ENCODE measurements at regions not wholly inside any gene's neighbourhood (a gene's known extent, or its start where the extent isn't known, plus 50 kb on each side); places are given as distances from the start of the nearest gene placed in this dataset.

DNA sequence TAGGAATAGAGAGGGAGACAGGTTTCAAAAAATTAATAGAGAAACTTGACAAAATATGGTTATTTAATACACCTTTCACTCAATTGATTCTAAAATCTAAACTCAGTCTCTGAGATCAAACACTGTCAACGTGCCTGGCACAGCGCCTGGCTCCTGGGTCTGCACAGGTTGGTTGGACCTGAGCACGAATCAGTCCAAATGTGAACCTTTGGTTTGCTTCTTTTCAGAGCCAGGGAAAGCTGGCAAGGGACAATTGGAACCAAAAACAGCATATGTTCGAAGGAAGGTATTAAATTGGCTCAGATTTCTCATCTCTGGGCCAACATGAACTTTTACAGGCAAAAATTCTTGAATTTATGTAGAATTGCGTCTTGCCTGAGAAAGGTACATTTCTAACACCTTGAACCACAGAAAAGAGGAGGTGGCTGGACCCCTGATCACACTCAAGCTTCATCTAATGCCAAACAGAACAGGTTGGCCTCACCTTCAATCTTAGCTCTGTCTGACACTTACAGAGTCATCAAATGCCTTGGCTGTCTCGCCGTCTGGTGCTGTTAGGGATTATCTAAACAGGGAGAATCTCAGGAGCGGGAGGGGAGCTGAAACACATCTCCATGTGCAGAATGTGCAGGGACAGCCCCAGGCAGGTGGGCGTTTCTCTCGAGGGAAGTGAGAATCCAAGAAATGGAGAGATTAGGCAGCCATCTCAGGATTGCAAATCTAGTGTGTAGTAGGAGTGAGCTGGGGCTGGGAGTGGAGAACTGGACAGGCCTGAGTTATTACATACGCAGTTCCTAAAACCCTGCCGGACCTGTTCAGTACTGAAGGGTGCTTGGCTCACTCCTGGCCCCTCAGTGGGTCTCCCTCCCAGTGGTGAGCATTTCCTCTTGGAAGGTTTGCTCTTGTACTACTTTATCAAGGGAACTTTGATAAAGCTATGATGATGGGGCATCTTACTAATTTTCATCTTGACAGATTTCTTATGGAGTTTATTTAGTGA, 442.2 kb upstream of the B3GAT1 start:
- CTCF ChIA-PET: no interaction called here
- intact Hi-C loops (cut with micrococcal nuclease): no loop called here

More for the DNA sequence above, 442.2 kb upstream of the B3GAT1 start:
- H3K9me3 ChIP-seq (ENCODE audit: control insufficient read depth in 1 of 2, insufficient read depth in 1 of 2, low read depth in 1 of 2, low read length in 2 of 2): no peaks in the 10 kb centered on the region
- no peak overlapping the region for H2AFZ ChIP-seq (ENCODE audit: low read depth, low read length, poor library complexity, severe bottlenecking)
- no peaks in the 10 kb centered on the region for H3K9me2 ChIP-seq (ENCODE audit: insufficient read depth)
- DNase-seq (ENCODE audit: low read depth, low spot score): no peak
- RAD21 ChIA-PET (ENCODE audit: low non-redundant PET in 1 of 2, low total read pairs in 2 of 2, uncharacterized antibody in 2 of 2, unreplicated experiment in 2 of 2): no interaction called here
- H3K36me3 ChIP-seq (ENCODE audit: control insufficient read depth in 1 of 2, insufficient read depth in 2 of 2, low read length in 2 of 2): no peaks in the 10 kb centered on the region
- no peak for ATAC-seq
- H3K9ac ChIP-seq (ENCODE audit: low read length): no peak overlapping the region
- H3K27ac ChIP-seq (ENCODE audit: low read depth, low read length): no peak overlapping the region
- TF ChIP-seq, protein P1, sequence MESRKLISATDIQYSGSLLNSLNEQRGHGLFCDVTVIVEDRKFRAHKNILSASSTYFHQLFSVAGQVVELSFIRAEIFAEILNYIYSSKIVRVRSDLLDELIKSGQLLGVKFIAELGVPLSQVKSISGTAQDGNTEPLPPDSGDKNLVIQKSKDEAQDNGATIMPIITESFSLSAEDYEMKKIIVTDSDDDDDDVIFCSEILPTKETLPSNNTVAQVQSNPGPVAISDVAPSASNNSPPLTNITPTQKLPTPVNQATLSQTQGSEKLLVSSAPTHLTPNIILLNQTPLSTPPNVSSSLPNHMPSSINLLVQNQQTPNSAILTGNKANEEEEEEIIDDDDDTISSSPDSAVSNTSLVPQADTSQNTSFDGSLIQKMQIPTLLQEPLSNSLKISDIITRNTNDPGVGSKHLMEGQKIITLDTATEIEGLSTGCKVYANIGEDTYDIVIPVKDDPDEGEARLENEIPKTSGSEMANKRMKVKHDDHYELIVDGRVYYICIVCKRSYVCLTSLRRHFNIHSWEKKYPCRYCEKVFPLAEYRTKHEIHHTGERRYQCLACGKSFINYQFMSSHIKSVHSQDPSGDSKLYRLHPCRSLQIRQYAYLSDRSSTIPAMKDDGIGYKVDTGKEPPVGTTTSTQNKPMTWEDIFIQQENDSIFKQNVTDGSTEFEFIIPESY (IDR thresholded peaks at IDR 0.05; ENCODE audit: extremely low read depth, insufficient replicate concordance, low read length): no peak
- TF ChIP-seq JUND (IDR thresholded peaks at IDR 0.05) (no peak), EGR1 (IDR thresholded peaks at IDR 0.05; ENCODE audit: low read depth) (no peak)
- no peak overlapping the region for H3K4me3 ChIP-seq (replicated peaks in 1 of 2; ENCODE audit: low read depth in 1 of 2, low read length in 2 of 2)
- H4K20me1 ChIP-seq (ENCODE audit: insufficient read depth): no peaks in the 10 kb centered on the region
- BruUV-seq (replicated peaks): no TSS peak
- POLR2A ChIA-PET: no interaction called here
- H3K4me1 ChIP-seq (ENCODE audit: control insufficient read depth in 1 of 2, insufficient read depth in 2 of 2, low read length in 2 of 2): peaks cover 4 to 16% of the 10 kb centered on the region in 2 experiments; a peak in 3 of 4 replicates
- no peaks in the 10 kb centered on the region; the same call in 1 of the 2 replicates for H3K27me3 ChIP-seq (ENCODE audit: insufficient read depth, low read length)
- H3K4me2 ChIP-seq (ENCODE audit: low read length): no peak overlapping the region
- no peaks in the 10 kb centered on the region for H3K79me2 ChIP-seq (ENCODE audit: insufficient read depth, low read length)

All from HCT116 (cell line).